Trophoblast cell (in vitro differentiated cells and primary cell): ENCODE measurements at regions not wholly inside any gene's neighbourhood (a gene's known extent, or its start where the extent isn't known, plus 50 kb on each side); places are given as distances from the start of the nearest gene placed in this dataset.
"Not testable (repeated sequence)": the region's sequence is repeated elsewhere in the genome, so short reads cannot be mapped to it uniquely, and the experiment has no call there.

Experiments used
- DNase-seq, 2 donors: peaks; one replicate each; pipeline ENCODE4 v3.0.0-alpha.2; 2016
- H2AFZ ChIP-seq: 2 replicates; pipeline ENCODE4 v1.6.1; 2013; ENCODE audit warnings: low read length, moderate library complexity, mild to moderate bottlenecking; ENCODE audit not compliant: insufficient read depth, poor library complexity
- H2AK5ac ChIP-seq: 2 replicates; pipeline ENCODE4 v1.6.1; 2013; ENCODE audit warnings: mild to moderate bottlenecking, low read length
- H2BK120ac ChIP-seq: 2 replicates; pipeline ENCODE4 v1.6.1; 2013; ENCODE audit warnings: low read length, mild to moderate bottlenecking, moderate library complexity; ENCODE audit not compliant: insufficient read depth, poor library complexity
- H2BK12ac ChIP-seq: 2 replicates; pipeline ENCODE4 v1.6.1; 2013; ENCODE audit warnings: mild to moderate bottlenecking, low read length, moderate library complexity
- H2BK5ac ChIP-seq: 2 replicates; pipeline ENCODE4 v1.6.1; 2013; ENCODE audit warnings: low read length, low read depth, moderate library complexity, mild to moderate bottlenecking; ENCODE audit not compliant: poor library complexity
- H3K14ac ChIP-seq: 2 replicates; pipeline ENCODE4 v1.6.1; 2013; ENCODE audit warnings: mild to moderate bottlenecking, low read length
- H3K18ac ChIP-seq: 2 replicates; pipeline ENCODE4 v1.6.1; 2013; ENCODE audit warnings: mild to moderate bottlenecking, low read length
- H3K23ac ChIP-seq: 2 replicates; pipeline ENCODE4 v1.6.1; 2013; ENCODE audit warnings: low read length
- H3K27ac ChIP-seq: 2 replicates; pipeline ENCODE4 v1.5.1; 2013; ENCODE audit warnings: low read depth, mild to moderate bottlenecking, inconsistent platforms, low read length, moderate library complexity
- H3K27me3 ChIP-seq: 2 replicates; pipeline ENCODE4 v1.6.1; 2013; ENCODE audit warnings: inconsistent platforms, mild to moderate bottlenecking, low read length, moderate library complexity; ENCODE audit not compliant: insufficient read depth
- H3K36me3 ChIP-seq, 2 experiments: 1 replicate in 1 of 2; 2 replicates in 1 of 2; pipeline ENCODE4 v1.6.1; 2013; ENCODE audit warnings: low read length in 2 of 2, mild to moderate bottlenecking in 2 of 2, moderate library complexity in 1 of 2; ENCODE audit not compliant: insufficient read depth in 2 of 2, control insufficient read depth in 1 of 2
- H3K4ac ChIP-seq: 2 replicates; pipeline ENCODE4 v1.6.1; 2013; ENCODE audit warnings: low read depth, mild to moderate bottlenecking, low read length, moderate library complexity
- H3K4me1 ChIP-seq, 2 experiments: 1 replicate in 1 of 2; 2 replicates in 1 of 2; pipeline ENCODE4 v1.6.1; 2013; ENCODE audit warnings: low read length in 2 of 2, mild to moderate bottlenecking in 2 of 2, moderate library complexity in 1 of 2; ENCODE audit not compliant: insufficient read depth in 2 of 2, control insufficient read depth in 1 of 2
- H3K4me2 ChIP-seq: 2 replicates; pipeline ENCODE4 v1.6.1; 2013; ENCODE audit warnings: inconsistent platforms, mild to moderate bottlenecking, low read length, moderate library complexity
- H3K4me3 ChIP-seq: 2 replicates; pipeline ENCODE4 v1.5.1; 2013; ENCODE audit warnings: mild to moderate bottlenecking, low read depth, low read length, inconsistent platforms
- H3K79me1 ChIP-seq: one replicate; pipeline ENCODE4 v1.6.1; 2013; ENCODE audit warnings: low read length
- H3K79me2 ChIP-seq: 2 replicates; pipeline ENCODE4 v1.6.1; 2013; ENCODE audit warnings: low read length, mild to moderate bottlenecking; ENCODE audit not compliant: control insufficient read depth, insufficient read depth, poor library complexity
- H3K9ac ChIP-seq: 2 replicates; pipeline ENCODE4 v1.6.1; 2013; ENCODE audit warnings: mild to moderate bottlenecking, low read length
- H3K9me3 ChIP-seq: 2 replicates; pipeline ENCODE4 v1.6.1; 2013; ENCODE audit warnings: low read depth, mild to moderate bottlenecking, control low read depth, inconsistent platforms, low read length; ENCODE audit not compliant: insufficient read depth
- H4K12ac ChIP-seq: 2 replicates; pipeline ENCODE4 v1.6.1; 2013; ENCODE audit warnings: low read depth, mild to moderate bottlenecking, low read length, moderate library complexity
- H4K8ac ChIP-seq: 2 replicates; pipeline ENCODE4 v1.6.1; 2013; ENCODE audit warnings: low read depth, mild to moderate bottlenecking, low read length, moderate library complexity
- H4K91ac ChIP-seq: one replicate; pipeline ENCODE4 v1.6.1; 2013; ENCODE audit warnings: low read depth, mild to moderate bottlenecking, low read length, moderate library complexity
- WGBS: extraction: QIAGEN DNeasy Blood & Tissue Kit; methylation state at CpG from one replicate; pipeline ENCODE4 v1.1.7; 2013; ENCODE audit warnings: missing lambda C conversion rate; ENCODE audit not compliant: insufficient read length, insufficient coverage; ENCODE audit errors: extremely low coverage; 5-methylcytosine and 5-hydroxymethylcytosine counted together

- H3K27ac ChIP-seq: not testable (repeated sequence)
These were observed 228.5 kb downstream of the SLITRK2 start for GRCh38 chrX:146046011-146046715.

DNA sequence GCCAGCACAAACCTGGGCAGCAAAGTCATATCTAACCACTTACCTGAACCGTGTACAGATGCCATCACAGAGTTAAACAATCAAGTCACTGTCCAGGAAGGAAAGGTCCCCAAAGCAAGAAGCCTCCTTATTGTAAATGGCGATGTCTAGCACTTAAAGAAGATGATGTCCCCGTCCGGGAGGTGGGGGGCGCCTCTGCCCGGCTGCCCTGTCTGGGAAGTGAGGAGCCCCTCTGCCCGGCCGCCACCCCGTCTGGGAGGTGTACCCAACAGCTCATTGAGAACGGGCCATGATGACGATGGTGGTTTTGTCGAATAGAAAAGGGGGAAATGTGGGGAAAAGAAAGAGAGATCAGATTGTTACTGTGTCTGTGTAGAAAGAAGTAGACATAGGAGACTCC is 231.9 kb downstream of the SLITRK2 start:
- H3K27ac ChIP-seq, H3K4me1 ChIP-seq, H3K4ac ChIP-seq, H3K4me3 ChIP-seq, H3K27me3 ChIP-seq, H2BK120ac ChIP-seq, H2AFZ ChIP-seq, H4K12ac ChIP-seq, H2AK5ac ChIP-seq, H3K4me2 ChIP-seq, H3K79me2 ChIP-seq, H3K9me3 ChIP-seq, H3K9ac ChIP-seq, DNase-seq, H4K91ac ChIP-seq, H3K18ac ChIP-seq, H3K79me1 ChIP-seq, H3K23ac ChIP-seq, H3K36me3 ChIP-seq, H2BK5ac ChIP-seq, H2BK12ac ChIP-seq, H4K8ac ChIP-seq, H3K14ac ChIP-seq: not testable (repeated sequence)
- WGBS: no CpG with 5 or more reads among the region's 12 CpGs

More at GRCh38 chrX:146046011-146046715, 228.5 kb downstream of the SLITRK2 start:
- H3K9ac ChIP-seq, DNase-seq, H4K8ac ChIP-seq, H3K36me3 ChIP-seq, H3K18ac ChIP-seq, H2BK5ac ChIP-seq, H3K4me3 ChIP-seq, H2BK12ac ChIP-seq, H3K27me3 ChIP-seq, H2AFZ ChIP-seq, H3K9me3 ChIP-seq, H2BK120ac ChIP-seq, H3K4me2 ChIP-seq, H3K79me1 ChIP-seq, H3K23ac ChIP-seq, H2AK5ac ChIP-seq, H3K4me1 ChIP-seq, H4K91ac ChIP-seq, H4K12ac ChIP-seq, H3K79me2 ChIP-seq, H3K14ac ChIP-seq, H3K4ac ChIP-seq: not testable (repeated sequence)
- WGBS: no CpG with 5 or more reads among the region's 45 CpGs

DNA sequence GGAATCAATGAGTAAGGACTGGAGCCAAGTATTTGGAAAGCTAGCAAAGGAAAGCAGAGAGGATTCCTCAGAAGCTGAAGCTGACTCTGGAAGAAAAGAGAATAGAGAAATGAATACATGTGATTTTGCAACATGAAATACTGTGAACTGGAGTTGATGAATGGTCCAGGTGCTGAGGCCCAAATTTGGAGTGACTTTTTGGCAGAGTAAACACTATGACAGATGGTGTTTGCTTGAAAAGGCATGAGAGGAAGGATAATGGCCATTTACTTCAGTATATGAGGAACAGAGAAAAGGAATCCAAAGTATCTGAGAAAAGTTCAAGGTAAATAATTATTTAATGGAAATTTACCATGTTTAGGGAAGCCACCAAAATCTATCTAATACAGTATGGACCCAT is 236.7 kb downstream of the SLITRK2 start:
- no peak overlapping the region for H2AK5ac ChIP-seq
- H3K79me1 ChIP-seq: no peaks in the 10 kb centered on the region
- H2AFZ ChIP-seq: no peak overlapping the region
- H3K4me3 ChIP-seq: no peak overlapping the region
- no peak overlapping the region for H2BK12ac ChIP-seq
- no peak overlapping the region for H4K91ac ChIP-seq
- H3K14ac ChIP-seq: no peak overlapping the region
- H3K27me3 ChIP-seq: no peaks in the 10 kb centered on the region
- no peaks in the 10 kb centered on the region for H3K9me3 ChIP-seq
- no peak overlapping the region for H3K23ac ChIP-seq
- no peak overlapping the region for H4K8ac ChIP-seq
- no peak overlapping the region for H3K4me2 ChIP-seq
- no peaks in the 10 kb centered on the region for H3K36me3 ChIP-seq
- DNase-seq: no peak
- H3K18ac ChIP-seq: no peak overlapping the region
- H2BK120ac ChIP-seq: no peak overlapping the region
- H3K4ac ChIP-seq: no peak overlapping the region
- H2BK5ac ChIP-seq: no peak overlapping the region
- no peak overlapping the region for H3K27ac ChIP-seq
- H3K9ac ChIP-seq: no peak overlapping the region
- H3K79me2 ChIP-seq: no peaks in the 10 kb centered on the region
- H3K4me1 ChIP-seq: no peaks in the 10 kb centered on the region
- H4K12ac ChIP-seq: no peak overlapping the region

DNA sequence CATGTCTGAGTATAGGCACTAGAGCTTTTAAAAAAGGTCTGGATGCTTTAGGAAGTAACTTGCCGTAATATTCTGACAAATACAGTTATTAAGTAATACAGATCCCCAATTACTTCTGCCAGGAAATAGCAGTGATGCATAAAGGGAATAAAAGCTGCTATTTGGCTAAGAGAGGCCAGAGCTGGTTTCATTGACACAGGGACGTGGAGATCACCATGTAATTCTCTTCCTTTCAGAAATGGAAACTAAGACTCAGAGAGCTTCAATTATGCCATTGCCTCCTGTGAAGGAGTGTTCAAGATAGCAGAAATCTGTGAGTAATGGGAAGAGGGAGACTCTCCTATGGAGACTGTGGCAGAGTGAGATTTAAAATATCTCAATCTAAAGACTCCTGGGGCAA is 238.1 kb downstream of the SLITRK2 start:
- no peaks in the 10 kb centered on the region for H3K9me3 ChIP-seq
- no peak for DNase-seq
- no peak overlapping the region for H4K8ac ChIP-seq
- no peak overlapping the region for H2BK120ac ChIP-seq
- no peak overlapping the region for H3K18ac ChIP-seq
- no peaks in the 10 kb centered on the region for H3K4me1 ChIP-seq
- H3K23ac ChIP-seq: no peak overlapping the region
- no peak overlapping the region for H3K27ac ChIP-seq
- H3K4ac ChIP-seq: no peak overlapping the region
- H3K79me1 ChIP-seq: no peaks in the 10 kb centered on the region
- no peak overlapping the region for H4K12ac ChIP-seq
- no peak overlapping the region for H2AFZ ChIP-seq
- H2BK12ac ChIP-seq: no peak overlapping the region
- no peak overlapping the region for H3K4me3 ChIP-seq
- H4K91ac ChIP-seq: no peak overlapping the region
- no peak overlapping the region for H3K4me2 ChIP-seq
- H3K9ac ChIP-seq: no peak overlapping the region
- no peak overlapping the region for H2AK5ac ChIP-seq
- H3K79me2 ChIP-seq: no peaks in the 10 kb centered on the region
- H2BK5ac ChIP-seq: no peak overlapping the region
- no peaks in the 10 kb centered on the region for H3K36me3 ChIP-seq
- no peaks in the 10 kb centered on the region for H3K27me3 ChIP-seq
- no CpG with 5 or more reads among the region's 2 CpGs for WGBS
- H3K14ac ChIP-seq: no peak overlapping the region
